Stimulated activated naive CD8-positive, alpha-beta T cell treated with anti-CD3 and anti-CD28 coated beads, Interleukin-15, Interleukin-2, amounts not matched to agents 100 ng/mL and 50 ng/mL, for 24 hours (primary cell): ENCODE measurements at regions not wholly inside any gene's neighbourhood (a gene's known extent, or its start where the extent isn't known, plus 50 kb on each side); places are given as distances from the start of the nearest gene placed in this dataset.

Experiments used
- H3K27ac Mint-ChIP-seq: one replicate; pipeline ENCODE4 v1.8.0; 2021; ENCODE audit warnings: mild to moderate bottlenecking, mixed read lengths
- H3K27me3 Mint-ChIP-seq: one replicate; pipeline ENCODE4 v1.8.0; 2021; ENCODE audit warnings: mixed read lengths
- H3K36me3 Mint-ChIP-seq: one replicate; pipeline ENCODE4 v1.8.0; 2021; ENCODE audit warnings: low read depth, mixed read lengths
- H3K4me1 Mint-ChIP-seq: one replicate; pipeline ENCODE4 v1.8.0; 2021; ENCODE audit warnings: low read depth, mixed read lengths
- H3K4me3 Mint-ChIP-seq: one replicate; pipeline ENCODE4 v1.8.0; 2021; ENCODE audit warnings: mild to moderate bottlenecking, mixed read lengths
- H3K9me3 Mint-ChIP-seq: one replicate; pipeline ENCODE4 v1.8.0; 2021; ENCODE audit warnings: mixed read lengths

- Mint-ChIP-seq H3K4me1 (peaks cover 14% of the 10 kb centered on the region), H3K9me3 (no peaks in the 10 kb centered on the region), H3K4me3 (no peak overlapping the region), H3K27me3 (no peaks in the 10 kb centered on the region), H3K27ac (no peak overlapping the region), H3K36me3 (no peaks in the 10 kb centered on the region)
Observed at GRCh38 chr15:66832664-66833063, 130.6 kb downstream of the SMAD6 start.

- H3K9me3 Mint-ChIP-seq, result no peaks in the 10 kb centered on the region
- no peaks in the 10 kb centered on the region for H3K27me3 Mint-ChIP-seq
- H3K4me1 Mint-ChIP-seq, result peaks cover 14% of the 10 kb centered on the region
- H3K36me3 Mint-ChIP-seq, result no peaks in the 10 kb centered on the region
- no peak overlapping the region for H3K27ac Mint-ChIP-seq
- H3K4me3 Mint-ChIP-seq, result no peak overlapping the region
Observed at GRCh38 chr15:66833371-66833770, 131.3 kb downstream of the SMAD6 start.

GRCh38 chr15:66833803-66834202 is 131.8 kb downstream of the SMAD6 start:
- Mint-ChIP-seq H3K27me3 (no peaks in the 10 kb centered on the region), H3K36me3 (no peaks in the 10 kb centered on the region), H3K9me3 (no peaks in the 10 kb centered on the region), H3K4me1 (peaks cover 14% of the 10 kb centered on the region), H3K27ac (no peak overlapping the region), H3K4me3 (no peak overlapping the region)

- Mint-ChIP-seq H3K4me1 (peaks cover 14% of the 10 kb centered on the region), H3K4me3 (no peak overlapping the region), H3K9me3 (no peaks in the 10 kb centered on the region), H3K27me3 (no peaks in the 10 kb centered on the region), H3K36me3 (no peaks in the 10 kb centered on the region), H3K27ac (no peak overlapping the region)
Observed at GRCh38 chr15:66834881-66835878, 133.1 kb downstream of the SMAD6 start.

- H3K4me3 Mint-ChIP-seq, result no peak overlapping the region
- no peaks in the 10 kb centered on the region for H3K9me3 Mint-ChIP-seq
- no peaks in the 10 kb centered on the region for H3K36me3 Mint-ChIP-seq
- no peak overlapping the region for H3K27ac Mint-ChIP-seq
- peaks cover 14% of the 10 kb centered on the region for H3K4me1 Mint-ChIP-seq
- peaks cover 6% of the 10 kb centered on the region for H3K27me3 Mint-ChIP-seq
Observed at GRCh38 chr15:66836231-66837030, 134.4 kb downstream of the SMAD6 start.

GRCh38 chr15:66838202-66838601 is 136.2 kb downstream of the SMAD6 start:
- no peaks in the 10 kb centered on the region for H3K9me3 Mint-ChIP-seq
- no peak overlapping the region for H3K4me3 Mint-ChIP-seq
- H3K36me3 Mint-ChIP-seq, result no peaks in the 10 kb centered on the region
- H3K4me1 Mint-ChIP-seq, result peaks cover 11% of the 10 kb centered on the region
- no peak overlapping the region for H3K27ac Mint-ChIP-seq
- H3K27me3 Mint-ChIP-seq, result peaks cover 18% of the 10 kb centered on the region

GRCh38 chr15:66838671-66839239 is 136.7 kb downstream of the SMAD6 start:
- H3K27ac Mint-ChIP-seq, result no peak overlapping the region
- peaks cover 22% of the 10 kb centered on the region for H3K27me3 Mint-ChIP-seq
- no peaks in the 10 kb centered on the region for H3K36me3 Mint-ChIP-seq
- H3K9me3 Mint-ChIP-seq, result no peaks in the 10 kb centered on the region
- H3K4me3 Mint-ChIP-seq, result no peak overlapping the region
- peaks cover 6% of the 10 kb centered on the region for H3K4me1 Mint-ChIP-seq

GRCh38 chr15:66839506-66840112 is 137.6 kb downstream of the SMAD6 start:
- Mint-ChIP-seq H3K4me3 (no peak overlapping the region), H3K27ac (no peak overlapping the region), H3K27me3 (peaks cover 27% of the 10 kb centered on the region), H3K4me1 (peaks cover 4% of the 10 kb centered on the region), H3K9me3 (no peaks in the 10 kb centered on the region), H3K36me3 (no peaks in the 10 kb centered on the region)

GRCh38 chr15:66840615-66841390 is 138.8 kb downstream of the SMAD6 start:
- Mint-ChIP-seq H3K27me3 (peaks cover 35% of the 10 kb centered on the region), H3K36me3 (no peaks in the 10 kb centered on the region), H3K9me3 (no peaks in the 10 kb centered on the region), H3K4me1 (peaks cover 4% of the 10 kb centered on the region), H3K27ac (no peak overlapping the region), H3K4me3 (no peak overlapping the region)

GRCh38 chr15:66841953-66842681 is 140.1 kb downstream of the SMAD6 start:
- Mint-ChIP-seq H3K4me1 (peaks cover 4% of the 10 kb centered on the region), H3K27ac (no peak overlapping the region), H3K27me3 (peaks cover 42% of the 10 kb centered on the region), H3K36me3 (no peaks in the 10 kb centered on the region), H3K9me3 (no peaks in the 10 kb centered on the region), H3K4me3 (peak overlapping the region; percentile 50)

GRCh38 chr15:66842710-66843441 is 140.8 kb downstream of the SMAD6 start:
- H3K4me3 Mint-ChIP-seq, result peak overlapping the region; percentile 60
- peaks cover 42% of the 10 kb centered on the region for H3K27me3 Mint-ChIP-seq
- H3K4me1 Mint-ChIP-seq, result peaks cover 4% of the 10 kb centered on the region
- H3K36me3 Mint-ChIP-seq, result no peaks in the 10 kb centered on the region
- H3K27ac Mint-ChIP-seq, result no peak overlapping the region
- H3K9me3 Mint-ChIP-seq, result no peaks in the 10 kb centered on the region

GRCh38 chr15:66843581-66843980 is 141.5 kb downstream of the SMAD6 start:
- Mint-ChIP-seq H3K9me3 (no peaks in the 10 kb centered on the region), H3K4me3 (no peak overlapping the region), H3K36me3 (no peaks in the 10 kb centered on the region), H3K27ac (no peak overlapping the region), H3K4me1 (peaks cover 4% of the 10 kb centered on the region), H3K27me3 (peaks cover 42% of the 10 kb centered on the region)
